Cardiac fibroblast (primary cell): ENCODE measurements at regions not wholly inside any gene's neighbourhood (a gene's known extent, or its start where the extent isn't known, plus 50 kb on each side); places are given as distances from the start of the nearest gene placed in this dataset.

ENCODE experiments used
- DNase-seq, 2 donors: peaks; one replicate each; pipeline versions ENCODE4 v3.0.0 to v3.0.0-alpha.2; 2010; ENCODE audit warnings: low read depth in 2 of 2
- H3K4me3 ChIP-seq, 2 donors: replicated peaks in 1 of 2; 1 replicate in 1 of 2; 2 replicates in 1 of 2; pipeline ENCODE4 v1.5.1; 2011; ENCODE audit warnings: low read depth in 2 of 2, low read length in 2 of 2, mild to moderate bottlenecking in 2 of 2, moderate library complexity in 1 of 2
- TF ChIP-seq, protein P1 (sequence below): IDR thresholded peaks from one replicate; pipeline ENCODE4 v1.5.1; 2011; ENCODE audit warnings: low read depth, mild to moderate bottlenecking, low read length, inconsistent platforms

DNA sequence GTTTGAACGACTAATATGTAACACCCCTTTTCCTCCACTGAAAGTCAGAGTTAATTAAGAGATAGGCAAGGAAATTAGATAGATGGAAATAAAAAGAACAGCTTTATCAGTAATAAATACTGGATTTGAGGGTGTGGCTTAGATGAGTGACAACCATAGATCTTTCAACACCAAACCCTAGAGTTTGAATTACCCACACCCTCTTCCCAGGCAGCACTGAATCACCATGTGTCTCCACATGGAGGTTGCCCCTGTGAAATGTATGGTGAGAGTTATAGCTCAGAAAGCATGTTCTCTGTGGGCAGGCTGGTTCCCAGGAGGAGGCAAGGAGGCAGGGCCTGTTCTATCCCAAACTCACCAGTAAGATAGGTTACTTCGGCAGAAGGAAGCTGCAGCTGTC is 69.7 kb downstream of the TMEM174 start:
- TF ChIP-seq, protein P1, sequence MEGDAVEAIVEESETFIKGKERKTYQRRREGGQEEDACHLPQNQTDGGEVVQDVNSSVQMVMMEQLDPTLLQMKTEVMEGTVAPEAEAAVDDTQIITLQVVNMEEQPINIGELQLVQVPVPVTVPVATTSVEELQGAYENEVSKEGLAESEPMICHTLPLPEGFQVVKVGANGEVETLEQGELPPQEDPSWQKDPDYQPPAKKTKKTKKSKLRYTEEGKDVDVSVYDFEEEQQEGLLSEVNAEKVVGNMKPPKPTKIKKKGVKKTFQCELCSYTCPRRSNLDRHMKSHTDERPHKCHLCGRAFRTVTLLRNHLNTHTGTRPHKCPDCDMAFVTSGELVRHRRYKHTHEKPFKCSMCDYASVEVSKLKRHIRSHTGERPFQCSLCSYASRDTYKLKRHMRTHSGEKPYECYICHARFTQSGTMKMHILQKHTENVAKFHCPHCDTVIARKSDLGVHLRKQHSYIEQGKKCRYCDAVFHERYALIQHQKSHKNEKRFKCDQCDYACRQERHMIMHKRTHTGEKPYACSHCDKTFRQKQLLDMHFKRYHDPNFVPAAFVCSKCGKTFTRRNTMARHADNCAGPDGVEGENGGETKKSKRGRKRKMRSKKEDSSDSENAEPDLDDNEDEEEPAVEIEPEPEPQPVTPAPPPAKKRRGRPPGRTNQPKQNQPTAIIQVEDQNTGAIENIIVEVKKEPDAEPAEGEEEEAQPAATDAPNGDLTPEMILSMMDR = no peak
- H3K4me3 ChIP-seq = no peak overlapping the region
- no peak for DNase-seq

DNA sequence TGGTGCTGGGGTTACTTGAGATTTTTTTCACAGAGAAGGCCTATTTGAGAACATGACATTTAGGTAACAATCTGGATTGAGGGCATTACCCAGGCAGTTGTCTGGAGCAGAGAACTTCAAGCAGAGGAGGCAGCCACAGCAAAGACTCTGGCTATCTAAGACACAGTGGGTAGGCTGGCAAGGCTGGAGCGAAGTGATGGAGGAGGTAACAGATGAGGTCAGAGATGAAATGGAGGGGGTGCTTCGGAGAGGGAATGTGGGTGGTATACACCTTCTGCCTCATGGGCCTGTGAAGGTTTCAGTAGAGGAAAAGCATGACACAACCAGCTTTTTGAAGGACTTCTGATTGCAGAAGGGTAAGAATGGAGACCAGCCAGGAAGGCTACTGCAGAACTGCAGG is 65.9 kb downstream of the TMEM174 start:
- TF ChIP-seq, protein P1 = no peak
- H3K4me3 ChIP-seq = no peak overlapping the region
- no peak for DNase-seq

DNA sequence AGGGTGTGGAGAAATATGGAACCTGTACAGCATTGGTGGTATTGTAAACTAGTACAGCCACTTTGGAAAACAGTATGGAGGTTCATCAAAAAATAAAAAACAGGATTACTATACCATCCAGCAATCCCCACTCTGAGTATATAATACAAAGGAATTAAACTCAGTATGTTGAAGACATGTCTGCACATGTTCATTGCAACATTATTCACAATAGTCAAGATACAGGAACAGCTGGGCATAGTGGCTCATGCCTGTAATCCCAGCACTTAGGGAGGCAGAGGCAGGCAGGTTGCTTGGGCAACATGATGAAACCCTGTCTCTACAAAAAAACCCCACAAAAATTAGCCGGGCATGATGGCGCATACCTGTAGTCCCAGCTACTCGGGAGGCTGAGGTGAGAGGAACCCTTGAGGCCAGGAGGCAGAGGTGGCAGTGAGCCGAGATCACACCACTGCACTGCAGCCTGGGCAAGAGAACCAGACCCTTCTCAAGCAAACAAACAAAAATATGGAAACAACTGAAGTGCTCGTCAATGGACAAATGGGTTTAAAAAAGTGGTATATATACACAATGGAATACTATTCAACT is 63.6 kb downstream of the TMEM174 start:
- no peak for DNase-seq
- TF ChIP-seq, protein P1 = no peak
- H3K4me3 ChIP-seq = no peak overlapping the region

DNA sequence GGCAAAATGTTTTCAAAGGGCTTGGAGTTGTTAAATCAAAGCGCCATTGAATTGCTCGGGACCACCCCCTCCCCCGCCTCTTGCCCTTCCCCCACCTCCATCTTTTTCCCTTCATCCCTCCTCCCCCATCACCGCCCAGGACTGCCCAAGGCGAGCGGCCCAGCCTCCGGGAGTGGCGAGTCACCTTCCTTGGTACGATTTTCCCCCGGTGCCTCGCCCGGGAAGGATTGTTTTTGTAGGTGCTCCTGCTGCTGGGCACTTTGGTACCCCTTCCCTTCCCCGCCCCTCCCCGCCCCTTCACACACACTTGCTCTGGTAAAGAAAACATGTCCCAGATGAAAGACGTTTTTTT is 61.2 kb downstream of the TMEM174 start:
- no peak for DNase-seq
- no peak overlapping the region for H3K4me3 ChIP-seq
- TF ChIP-seq, protein P1 = no peak

DNA sequence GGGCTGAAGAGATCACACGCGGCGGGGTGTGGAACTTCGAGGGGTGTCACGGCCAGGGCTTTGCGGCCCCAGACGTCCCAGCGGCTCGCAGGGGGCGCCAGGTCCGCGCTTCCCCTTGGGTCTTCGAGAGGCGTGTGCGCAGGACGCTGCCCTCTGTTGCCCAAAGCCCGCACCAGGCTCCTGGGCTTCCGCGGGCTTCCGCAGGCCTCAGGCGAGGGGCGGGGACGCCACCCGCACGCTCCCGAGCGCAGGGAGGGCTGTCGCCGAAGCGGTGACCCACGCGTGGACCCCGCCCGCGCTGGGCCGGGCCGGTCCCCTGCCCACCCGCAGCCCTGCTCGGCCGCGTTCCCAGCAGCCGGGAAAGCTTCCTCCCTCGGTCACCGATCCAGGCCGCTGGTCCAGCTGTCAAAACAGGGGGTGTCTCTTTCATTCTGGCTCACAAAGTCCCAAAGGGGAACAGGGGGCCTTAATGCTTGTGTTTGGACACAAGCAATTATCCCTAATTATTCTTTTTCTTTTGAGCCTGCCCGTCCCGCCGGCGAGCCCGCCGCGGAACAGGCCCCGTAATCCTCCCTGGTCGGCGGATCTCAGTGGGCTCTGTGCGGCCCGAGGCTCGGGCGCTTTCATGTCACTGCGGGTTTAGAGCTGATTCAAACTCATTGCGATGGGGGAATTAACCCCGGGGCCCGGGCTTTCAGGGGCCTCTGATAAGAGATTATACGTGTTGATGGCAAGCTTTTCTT is 60.6 kb downstream of the TMEM174 start:
- DNase-seq = no peak
- H3K4me3 ChIP-seq = peak overlapping the region in 1 of 2 donors; percentile 30
- TF ChIP-seq, protein P1 = no peak

DNA sequence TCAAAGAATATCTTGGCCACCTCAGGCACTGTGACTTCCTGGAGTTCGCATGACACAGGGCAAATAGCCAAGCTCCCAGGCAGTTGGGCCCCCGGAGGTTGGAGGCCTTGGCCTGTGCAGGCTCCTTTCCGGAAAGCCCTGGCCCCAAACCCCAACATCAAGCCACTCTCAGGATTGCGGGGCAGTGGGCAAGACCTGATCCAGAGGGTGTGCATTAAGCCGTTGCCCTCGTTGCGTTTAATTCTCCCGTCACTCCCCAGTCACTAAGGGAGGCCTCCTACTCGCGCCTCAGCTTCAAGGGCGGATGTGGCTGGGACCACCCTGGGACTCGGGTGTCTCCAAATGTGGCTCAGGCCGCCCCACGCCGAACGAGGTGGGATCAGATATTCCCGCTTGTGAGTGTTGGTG is 60.1 kb downstream of the TMEM174 start:
- no peak for DNase-seq
- no peak overlapping the region for H3K4me3 ChIP-seq
- TF ChIP-seq, protein P1 = no peak
